ENCODE measurements at regions not wholly inside any gene's neighbourhood (a gene's known extent, or its start where the extent isn't known, plus 50 kb on each side); places are given as distances from the start of the nearest gene placed in this dataset.

DNA sequence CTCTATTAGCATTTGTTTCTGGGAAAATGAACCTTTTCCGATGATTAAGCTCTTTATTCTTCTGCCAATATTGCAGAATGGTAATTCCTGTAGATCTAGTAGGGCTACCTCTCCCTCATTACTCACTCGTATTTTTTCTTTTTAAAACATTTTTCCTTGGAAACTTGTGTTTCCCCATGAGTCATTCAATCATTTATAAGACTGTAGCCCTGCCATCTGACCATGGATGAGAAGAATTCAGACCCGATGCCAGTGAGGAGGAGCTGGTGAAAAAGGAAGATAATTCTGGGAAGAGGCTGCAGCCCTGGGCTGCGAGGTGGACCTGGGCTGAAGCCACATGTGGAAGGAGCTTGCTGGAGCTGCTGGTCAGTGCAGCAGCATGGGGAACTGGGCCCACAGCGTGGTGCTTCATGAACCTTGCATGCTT is 242.8 kb downstream of the KLF6 start:
- DNase-seq: no peak
- intact Hi-C loops (cut with DNase I; ENCODE audit: low total_unique reads): no loop called here
- Histone ChIP-seq H3K27ac (no peak overlapping the region), H3K9me3 (no peaks in the 10 kb centered on the region), H3K4me3 (no peak overlapping the region), H3K27me3 (no peaks in the 10 kb centered on the region), H3K4me1 (peaks cover 0 to 14% (median 6%) of the 10 kb centered on the region in 4 donors), H3K36me3 (no peaks in the 10 kb centered on the region)
- 68 to 82% (median 69%) methylated on average over 5 of the region's 5 CpGs for WGBS, 5 donors
- TF ChIP-seq EP300 (IDR thresholded peaks at IDR 0.05) (no peak), POLR2AphosphoS5 (IDR thresholded peaks at IDR 0.05) (no peak), POLR2A (IDR thresholded peaks at IDR 0.05) (no peak)
- TF ChIP-seq, protein P1, sequence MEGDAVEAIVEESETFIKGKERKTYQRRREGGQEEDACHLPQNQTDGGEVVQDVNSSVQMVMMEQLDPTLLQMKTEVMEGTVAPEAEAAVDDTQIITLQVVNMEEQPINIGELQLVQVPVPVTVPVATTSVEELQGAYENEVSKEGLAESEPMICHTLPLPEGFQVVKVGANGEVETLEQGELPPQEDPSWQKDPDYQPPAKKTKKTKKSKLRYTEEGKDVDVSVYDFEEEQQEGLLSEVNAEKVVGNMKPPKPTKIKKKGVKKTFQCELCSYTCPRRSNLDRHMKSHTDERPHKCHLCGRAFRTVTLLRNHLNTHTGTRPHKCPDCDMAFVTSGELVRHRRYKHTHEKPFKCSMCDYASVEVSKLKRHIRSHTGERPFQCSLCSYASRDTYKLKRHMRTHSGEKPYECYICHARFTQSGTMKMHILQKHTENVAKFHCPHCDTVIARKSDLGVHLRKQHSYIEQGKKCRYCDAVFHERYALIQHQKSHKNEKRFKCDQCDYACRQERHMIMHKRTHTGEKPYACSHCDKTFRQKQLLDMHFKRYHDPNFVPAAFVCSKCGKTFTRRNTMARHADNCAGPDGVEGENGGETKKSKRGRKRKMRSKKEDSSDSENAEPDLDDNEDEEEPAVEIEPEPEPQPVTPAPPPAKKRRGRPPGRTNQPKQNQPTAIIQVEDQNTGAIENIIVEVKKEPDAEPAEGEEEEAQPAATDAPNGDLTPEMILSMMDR (IDR thresholded peaks at IDR 0.05): no peak

DNA sequence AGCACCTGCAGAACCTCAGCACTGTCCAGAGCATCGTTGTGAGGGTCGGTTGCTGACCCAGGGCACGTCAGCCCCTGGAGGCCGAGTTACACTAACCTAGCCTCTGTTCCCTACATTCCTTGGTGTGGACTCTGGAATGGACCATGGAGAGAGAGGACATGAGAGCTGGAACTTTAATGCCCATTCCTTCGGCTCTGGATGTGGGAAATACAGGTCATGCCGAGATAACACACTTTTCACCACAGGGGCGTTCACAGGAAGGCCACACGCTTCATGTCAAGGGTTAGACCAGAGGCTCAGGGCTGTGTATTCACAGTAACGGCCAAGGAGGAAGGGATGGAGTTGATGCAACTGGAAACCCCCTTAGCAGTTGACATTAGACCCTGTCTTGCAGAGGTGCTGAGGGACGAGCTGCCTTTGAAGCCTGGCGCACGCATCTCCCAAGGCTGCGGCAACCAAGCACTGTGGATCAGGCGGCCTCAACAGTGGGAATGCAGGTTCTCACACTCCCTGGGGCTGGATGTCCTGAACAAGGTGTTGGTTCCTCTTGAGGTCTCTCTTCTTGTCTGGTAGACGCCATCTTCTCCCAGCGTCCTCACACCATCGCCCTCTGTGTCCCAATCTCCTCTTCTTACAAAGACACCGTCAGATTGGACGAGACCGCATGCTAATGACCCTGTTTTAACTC is 245.2 kb downstream of the KLF6 start:
- H3K27ac ChIP-seq: peak overlapping the region in 4 of 5 donors; percentile 24 to 68 (median 64)

DNA sequence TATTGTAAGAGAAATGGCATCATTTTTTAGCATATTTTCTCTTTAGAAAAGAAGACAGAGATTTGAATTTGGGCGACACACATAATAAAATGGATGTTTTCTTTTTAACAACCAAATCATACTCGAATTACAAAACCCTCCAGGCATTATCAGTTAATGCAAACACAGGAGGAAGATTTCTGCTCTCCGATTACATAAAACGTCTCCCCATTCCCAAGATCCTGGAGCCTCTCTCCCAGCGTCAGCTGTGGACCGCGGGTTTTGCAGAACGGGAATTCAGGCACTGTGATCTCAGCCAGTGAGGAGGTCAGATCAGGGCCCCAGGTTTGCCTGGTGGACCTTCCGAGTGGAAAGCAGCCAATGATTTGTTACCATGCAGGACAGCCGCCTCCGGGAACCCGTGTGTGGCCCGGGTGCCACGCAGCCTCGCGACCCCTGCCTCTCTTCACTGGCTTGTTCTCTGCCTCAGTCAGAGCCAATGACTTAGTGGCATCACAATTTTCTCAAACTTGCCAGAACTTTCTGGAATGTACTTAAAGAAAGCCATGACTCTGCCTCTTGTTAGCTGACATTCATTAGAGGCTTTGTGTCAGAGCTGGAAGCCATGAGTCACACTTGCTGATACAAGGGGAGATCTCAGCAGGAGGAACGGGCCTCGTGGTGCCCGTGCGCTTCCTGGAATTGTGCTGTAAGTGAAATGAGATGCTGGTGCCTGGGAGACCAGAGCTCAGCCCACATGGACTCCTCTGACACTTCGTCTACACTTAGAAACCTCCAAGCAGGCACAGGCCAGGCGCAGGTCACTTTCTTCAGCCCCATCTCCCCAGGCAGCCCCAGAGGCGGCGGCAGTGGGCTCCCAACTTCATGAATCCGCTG is 246.1 kb downstream of the KLF6 start:
- no peaks in the 10 kb centered on the region for H3K36me3 ChIP-seq
- peak; percentile 45 for TF ChIP-seq EP300 (IDR thresholded peaks at IDR 0.05)
- TF ChIP-seq POLR2AphosphoS5 (IDR thresholded peaks at IDR 0.05): peak; percentile 37 to 88 (median 48)
- TF ChIP-seq, protein P1 (IDR thresholded peaks at IDR 0.05): no peak
- peak; percentile 34 to 79 for DNase-seq
- peak overlapping the region; percentile 24 to 68 (median 62) for H3K27ac ChIP-seq
- no peaks in the 10 kb centered on the region for H3K27me3 ChIP-seq
- 49 to 63% (median 59%) methylated on average over 25 of the region's 25 CpGs for WGBS, 5 donors
- peaks cover 0 to 14% (median 6%) of the 10 kb centered on the region in 4 donors for H3K4me1 ChIP-seq
- no peaks in the 10 kb centered on the region for H3K9me3 ChIP-seq
- H3K4me3 ChIP-seq: no peak overlapping the region
- intact Hi-C loops (cut with DNase I; ENCODE audit: low total_unique reads): no loop called here

More for the DNA sequence above, 245.2 kb downstream of the KLF6 start:
- WGBS, 5 donors: 91 to 99% (median 96%) methylated on average over 14 to 20 of the region's 20 CpGs
- DNase-seq: no peak
- Histone ChIP-seq H3K9me3 (no peaks in the 10 kb centered on the region), H3K4me1 (peaks cover 0 to 14% (median 6%) of the 10 kb centered on the region in 4 donors), H3K27me3 (no peaks in the 10 kb centered on the region), H3K4me3 (no peak overlapping the region), H3K36me3 (no peaks in the 10 kb centered on the region)
- TF ChIP-seq POLR2AphosphoS5 (IDR thresholded peaks at IDR 0.05) (no peak), EP300 (IDR thresholded peaks at IDR 0.05) (no peak), POLR2A (IDR thresholded peaks at IDR 0.05) (no peak)
- TF ChIP-seq, protein P1 (IDR thresholded peaks at IDR 0.05): no peak
- intact Hi-C loops (cut with DNase I; ENCODE audit: low total_unique reads): no loop called here

DNA sequence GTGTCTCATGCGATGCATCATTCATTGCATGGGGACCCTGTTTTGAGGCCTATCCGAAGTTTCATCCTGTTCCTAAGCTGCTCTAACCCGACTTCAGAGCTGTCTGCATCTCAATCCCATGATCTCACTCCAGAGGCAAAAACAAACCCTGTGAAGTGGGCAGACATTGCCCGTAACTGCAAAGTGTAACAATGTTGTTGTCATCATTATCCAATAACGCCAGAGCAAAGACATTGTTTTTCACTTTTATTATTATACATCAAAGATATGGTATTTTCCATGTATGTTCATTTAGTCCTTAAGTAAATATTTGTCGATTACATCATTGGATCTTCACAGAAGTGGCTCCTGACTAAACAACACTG is 246.7 kb downstream of the KLF6 start:
- Histone ChIP-seq H3K36me3 (no peaks in the 10 kb centered on the region), H3K4me3 (no peak overlapping the region), H3K27me3 (no peaks in the 10 kb centered on the region), H3K4me1 (peaks cover 0 to 14% (median 6%) of the 10 kb centered on the region in 4 donors), H3K27ac (peak overlapping the region in 4 of 5 donors; percentile 24 to 68 (median 64)), H3K9me3 (no peaks in the 10 kb centered on the region)
- intact Hi-C loops (cut with DNase I; ENCODE audit: low total_unique reads): no loop called here
- DNase-seq: no peak
- no peak for TF ChIP-seq EP300 (IDR thresholded peaks at IDR 0.05)
- TF ChIP-seq, protein P1 (IDR thresholded peaks at IDR 0.05): no peak
- no peak for TF ChIP-seq POLR2A (IDR thresholded peaks at IDR 0.05)
- no peak for TF ChIP-seq POLR2AphosphoS5 (IDR thresholded peaks at IDR 0.05)
- WGBS, 5 donors: 70 to 80% (median 73%) methylated on average over 6 of the region's 6 CpGs

Data from stomach (tissue), 8 donors.